Neural cell (in vitro differentiated cells): ENCODE measurements at regions not wholly inside any gene's neighbourhood (a gene's known extent, or its start where the extent isn't known, plus 50 kb on each side); places are given as distances from the start of the nearest gene placed in this dataset.

Experiments used
- H2AFZ ChIP-seq: fragments of 200-600, 300-800 bp; sonication (generic), shearing (Covaris generic); 2 replicates; pipeline ENCODE4 v1.6.0; 2014; ENCODE audit warnings: low read depth, mild to moderate bottlenecking, antibody characterized with exemption, low read length, moderate library complexity
- H3F3A ChIP-seq: fragments of 200-600 bp; shearing (Covaris generic); 2 replicates; pipeline ENCODE4 v1.6.1; 2016; ENCODE audit warnings: mild to moderate bottlenecking, moderate library complexity, mixed read lengths, antibody characterized with exemption, low read length; ENCODE audit not compliant: insufficient read depth, poor library complexity, severe bottlenecking
- H3K27ac ChIP-seq: fragments of 200-600, 300-800 bp; sonication (generic), shearing (Covaris generic); 2 replicates; pipeline ENCODE4 v1.5.1; 2014; ENCODE audit warnings: mild to moderate bottlenecking, low read length, moderate library complexity
- H3K27me3 ChIP-seq: fragments of 300-800, 200-600 bp; sonication (generic), shearing (Covaris generic); 2 replicates; pipeline ENCODE4 v1.6.0; 2014; ENCODE audit warnings: mild to moderate bottlenecking, low read depth, low read length, moderate library complexity; ENCODE audit not compliant: insufficient read depth
- H3K36me3 ChIP-seq: fragments of 300-800, 200-600 bp; sonication (generic), shearing (Covaris generic); 2 replicates; pipeline ENCODE4 v1.5.1; 2014; ENCODE audit warnings: mild to moderate bottlenecking, antibody characterized with exemption, low read length, moderate library complexity; ENCODE audit not compliant: insufficient read depth
- H3K4me2 ChIP-seq: fragments of 300-800, 200-600 bp; sonication (generic), shearing (Covaris generic); 2 replicates; pipeline ENCODE4 v1.6.0; 2014; ENCODE audit warnings: mild to moderate bottlenecking, low read length
- H3K4me3 ChIP-seq: fragments of 300-800, 200-600 bp; sonication (generic), shearing (Covaris generic); 2 replicates; pipeline ENCODE4 v1.5.1; 2014; ENCODE audit warnings: mild to moderate bottlenecking, low read length, moderate library complexity
- H3K79me2 ChIP-seq: fragments of 200-600 bp; shearing (Covaris generic); replicated peaks from 2 replicates; pipeline ENCODE4 v1.6.0; 2014; ENCODE audit warnings: mild to moderate bottlenecking, low read length, moderate library complexity; ENCODE audit not compliant: insufficient read depth
- H3K9ac ChIP-seq: fragments of 300-800, 200-600 bp; sonication (generic), shearing (Covaris generic); 2 replicates; pipeline ENCODE4 v1.6.1; 2016; ENCODE audit warnings: mild to moderate bottlenecking, low read length, mixed read lengths
- H3K9me2 ChIP-seq: fragments of 200-600 bp; shearing (Covaris generic); 2 replicates; pipeline ENCODE4 v1.6.1; 2016; ENCODE audit warnings: mild to moderate bottlenecking, low read length, mixed read lengths; ENCODE audit not compliant: insufficient read depth
- H3K9me3 ChIP-seq: fragments of 200-600, 300-800 bp; sonication (generic), shearing (Covaris generic); 2 replicates; pipeline ENCODE4 v1.6.1; 2016; ENCODE audit warnings: mild to moderate bottlenecking, mixed run types, low read length, moderate library complexity, mixed read lengths
- H4K20me1 ChIP-seq: fragments of 200-600 bp; shearing (Covaris generic); 2 replicates; pipeline ENCODE4 v1.6.1; 2016; ENCODE audit warnings: mild to moderate bottlenecking, mixed run types; ENCODE audit not compliant: insufficient read depth
- EP300 ChIP-seq: fragments of 450-650 bp; conservative IDR thresholded peaks from 2 replicates; pipeline ENCODE4 v1.6.1; 2014; ENCODE audit warnings: antibody characterized with exemption, mild to moderate bottlenecking, moderate library complexity; ENCODE audit not compliant: poor library complexity, severe bottlenecking
- EZH2 ChIP-seq: fragments of 200-600, 300-800 bp; shearing (Covaris generic), sonication (generic); IDR thresholded peaks from 2 replicates; pipeline ENCODE4 v1.6.1; 2014; ENCODE audit warnings: antibody characterized with exemption, low read length, borderline replicate concordance, mild to moderate bottlenecking; ENCODE audit not compliant: insufficient read depth, poor library complexity, severe bottlenecking
- MXI1 ChIP-seq: fragments of 450-650 bp; conservative IDR thresholded peaks from 2 replicates; pipeline ENCODE4 v1.6.1; 2014; ENCODE audit warnings: antibody characterized with exemption, mild to moderate bottlenecking; ENCODE audit not compliant: poor library complexity, severe bottlenecking
- POLR2AphosphoS5 ChIP-seq: IDR thresholded peaks from 2 replicates; pipeline ENCODE4 v1.6.1; 2012
- RAD21 ChIP-seq: fragments of 450-650 bp; conservative IDR thresholded peaks from 2 replicates; pipeline ENCODE4 v1.6.1; 2014; ENCODE audit warnings: antibody characterized with exemption, mild to moderate bottlenecking, moderate library complexity
- SMC3 ChIP-seq: fragments of 450-650 bp; conservative IDR thresholded peaks from 2 replicates; pipeline ENCODE4 v1.6.1; 2014; ENCODE audit warnings: antibody characterized with exemption, mild to moderate bottlenecking, moderate library complexity; ENCODE audit not compliant: poor library complexity
- TAF1 ChIP-seq: IDR thresholded peaks from 2 replicates; pipeline ENCODE4 v1.6.1; 2012; ENCODE audit warnings: low read depth
- TF ChIP-seq, protein P1 (sequence below): fragments of 450-650 bp; IDR thresholded peaks from 2 replicates; pipeline ENCODE4 v1.5.1; 2014; ENCODE audit warnings: antibody characterized with exemption, mild to moderate bottlenecking, moderate library complexity; ENCODE audit not compliant: poor library complexity, severe bottlenecking
- TF ChIP-seq, protein P2 (sequence below): IDR thresholded peaks from 2 replicates; pipeline ENCODE4 v1.6.1; 2012; ENCODE audit warnings: borderline replicate concordance

DNA sequence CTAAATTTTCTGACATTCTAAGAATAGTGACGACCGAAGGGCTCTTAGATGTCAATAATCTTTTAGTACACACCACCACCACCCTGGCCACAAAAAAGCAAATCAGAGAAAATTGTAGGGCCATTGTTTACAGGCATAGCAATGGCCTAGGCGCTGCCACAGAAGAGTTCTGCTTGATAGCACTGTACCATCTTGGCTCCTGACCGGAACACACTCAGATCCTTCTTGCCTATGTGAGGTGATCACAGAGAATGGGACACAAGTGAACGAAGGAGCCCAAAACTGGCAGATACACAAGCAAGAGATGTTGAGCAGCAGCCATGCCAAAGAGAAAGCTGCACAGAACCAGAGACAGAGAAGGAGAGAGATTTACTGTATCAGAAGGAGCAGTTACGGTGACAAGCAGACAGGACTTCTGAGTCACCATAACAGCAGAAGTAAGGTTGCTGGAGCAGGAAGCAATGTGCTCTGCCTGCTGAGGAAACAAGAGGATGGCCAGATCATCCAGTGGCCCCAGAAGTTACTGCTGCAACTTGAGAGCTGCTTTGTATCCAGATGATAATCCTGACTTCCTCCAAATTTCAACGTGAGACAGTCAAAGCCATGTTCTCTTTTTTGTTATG lies 105.2 kb downstream of the SLITRK6 start:
- H3K9me3 ChIP-seq: no peaks in the 10 kb centered on the region
- H3K9ac ChIP-seq: no peak overlapping the region
- H3K4me2 ChIP-seq: no peak overlapping the region
- H3K9me2 ChIP-seq: no peaks in the 10 kb centered on the region
- no peaks in the 10 kb centered on the region for H3F3A ChIP-seq
- H3K27me3 ChIP-seq: no peaks in the 10 kb centered on the region
- no peak overlapping the region for H2AFZ ChIP-seq
- TF ChIP-seq MXI1 (no peak), EZH2 (no peak), SMC3 (no peak), POLR2AphosphoS5 (no peak), TAF1 (no peak), EP300 (no peak), RAD21 (no peak)
- TF ChIP-seq, protein P1, sequence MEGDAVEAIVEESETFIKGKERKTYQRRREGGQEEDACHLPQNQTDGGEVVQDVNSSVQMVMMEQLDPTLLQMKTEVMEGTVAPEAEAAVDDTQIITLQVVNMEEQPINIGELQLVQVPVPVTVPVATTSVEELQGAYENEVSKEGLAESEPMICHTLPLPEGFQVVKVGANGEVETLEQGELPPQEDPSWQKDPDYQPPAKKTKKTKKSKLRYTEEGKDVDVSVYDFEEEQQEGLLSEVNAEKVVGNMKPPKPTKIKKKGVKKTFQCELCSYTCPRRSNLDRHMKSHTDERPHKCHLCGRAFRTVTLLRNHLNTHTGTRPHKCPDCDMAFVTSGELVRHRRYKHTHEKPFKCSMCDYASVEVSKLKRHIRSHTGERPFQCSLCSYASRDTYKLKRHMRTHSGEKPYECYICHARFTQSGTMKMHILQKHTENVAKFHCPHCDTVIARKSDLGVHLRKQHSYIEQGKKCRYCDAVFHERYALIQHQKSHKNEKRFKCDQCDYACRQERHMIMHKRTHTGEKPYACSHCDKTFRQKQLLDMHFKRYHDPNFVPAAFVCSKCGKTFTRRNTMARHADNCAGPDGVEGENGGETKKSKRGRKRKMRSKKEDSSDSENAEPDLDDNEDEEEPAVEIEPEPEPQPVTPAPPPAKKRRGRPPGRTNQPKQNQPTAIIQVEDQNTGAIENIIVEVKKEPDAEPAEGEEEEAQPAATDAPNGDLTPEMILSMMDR: no peak
- TF ChIP-seq, protein P2, sequence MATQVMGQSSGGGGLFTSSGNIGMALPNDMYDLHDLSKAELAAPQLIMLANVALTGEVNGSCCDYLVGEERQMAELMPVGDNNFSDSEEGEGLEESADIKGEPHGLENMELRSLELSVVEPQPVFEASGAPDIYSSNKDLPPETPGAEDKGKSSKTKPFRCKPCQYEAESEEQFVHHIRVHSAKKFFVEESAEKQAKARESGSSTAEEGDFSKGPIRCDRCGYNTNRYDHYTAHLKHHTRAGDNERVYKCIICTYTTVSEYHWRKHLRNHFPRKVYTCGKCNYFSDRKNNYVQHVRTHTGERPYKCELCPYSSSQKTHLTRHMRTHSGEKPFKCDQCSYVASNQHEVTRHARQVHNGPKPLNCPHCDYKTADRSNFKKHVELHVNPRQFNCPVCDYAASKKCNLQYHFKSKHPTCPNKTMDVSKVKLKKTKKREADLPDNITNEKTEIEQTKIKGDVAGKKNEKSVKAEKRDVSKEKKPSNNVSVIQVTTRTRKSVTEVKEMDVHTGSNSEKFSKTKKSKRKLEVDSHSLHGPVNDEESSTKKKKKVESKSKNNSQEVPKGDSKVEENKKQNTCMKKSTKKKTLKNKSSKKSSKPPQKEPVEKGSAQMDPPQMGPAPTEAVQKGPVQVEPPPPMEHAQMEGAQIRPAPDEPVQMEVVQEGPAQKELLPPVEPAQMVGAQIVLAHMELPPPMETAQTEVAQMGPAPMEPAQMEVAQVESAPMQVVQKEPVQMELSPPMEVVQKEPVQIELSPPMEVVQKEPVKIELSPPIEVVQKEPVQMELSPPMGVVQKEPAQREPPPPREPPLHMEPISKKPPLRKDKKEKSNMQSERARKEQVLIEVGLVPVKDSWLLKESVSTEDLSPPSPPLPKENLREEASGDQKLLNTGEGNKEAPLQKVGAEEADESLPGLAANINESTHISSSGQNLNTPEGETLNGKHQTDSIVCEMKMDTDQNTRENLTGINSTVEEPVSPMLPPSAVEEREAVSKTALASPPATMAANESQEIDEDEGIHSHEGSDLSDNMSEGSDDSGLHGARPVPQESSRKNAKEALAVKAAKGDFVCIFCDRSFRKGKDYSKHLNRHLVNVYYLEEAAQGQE: no peak
- no peak overlapping the region for H3K4me3 ChIP-seq
- H4K20me1 ChIP-seq: no peaks in the 10 kb centered on the region
- H3K79me2 ChIP-seq: no peaks in the 10 kb centered on the region
- H3K36me3 ChIP-seq: no peaks in the 10 kb centered on the region
- no peak overlapping the region for H3K27ac ChIP-seq

DNA sequence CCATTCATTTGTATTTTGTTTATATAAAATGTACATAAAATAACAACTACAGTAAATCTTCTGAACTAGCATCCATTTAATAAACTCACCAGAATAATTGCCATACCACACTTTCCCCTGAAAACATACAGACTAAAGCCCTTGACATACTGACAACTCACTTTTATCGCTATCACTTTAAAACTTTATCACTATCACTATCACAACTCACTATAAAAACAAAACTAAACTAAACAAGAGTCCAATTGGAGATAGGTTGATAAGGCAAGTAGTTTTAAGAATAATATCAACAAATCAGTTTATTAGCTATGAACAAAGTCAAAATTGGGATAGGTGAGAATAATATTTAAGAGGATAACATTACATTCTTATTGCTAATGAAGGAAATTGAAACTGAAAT lies 108.9 kb downstream of the SLITRK6 start:
- no peak overlapping the region for H3K4me2 ChIP-seq
- no peak overlapping the region for H3K4me3 ChIP-seq
- no peaks in the 10 kb centered on the region for H3K27me3 ChIP-seq
- no peaks in the 10 kb centered on the region for H3K9me2 ChIP-seq
- no peaks in the 10 kb centered on the region for H4K20me1 ChIP-seq
- TF ChIP-seq EZH2: no peak
- no peak for TF ChIP-seq EP300
- no peak overlapping the region for H2AFZ ChIP-seq
- H3K27ac ChIP-seq: no peak overlapping the region
- H3K9me3 ChIP-seq: no peaks in the 10 kb centered on the region
- no peaks in the 10 kb centered on the region for H3K36me3 ChIP-seq
- no peaks in the 10 kb centered on the region for H3K79me2 ChIP-seq
- H3K9ac ChIP-seq: no peak overlapping the region
- H3F3A ChIP-seq: no peaks in the 10 kb centered on the region

DNA sequence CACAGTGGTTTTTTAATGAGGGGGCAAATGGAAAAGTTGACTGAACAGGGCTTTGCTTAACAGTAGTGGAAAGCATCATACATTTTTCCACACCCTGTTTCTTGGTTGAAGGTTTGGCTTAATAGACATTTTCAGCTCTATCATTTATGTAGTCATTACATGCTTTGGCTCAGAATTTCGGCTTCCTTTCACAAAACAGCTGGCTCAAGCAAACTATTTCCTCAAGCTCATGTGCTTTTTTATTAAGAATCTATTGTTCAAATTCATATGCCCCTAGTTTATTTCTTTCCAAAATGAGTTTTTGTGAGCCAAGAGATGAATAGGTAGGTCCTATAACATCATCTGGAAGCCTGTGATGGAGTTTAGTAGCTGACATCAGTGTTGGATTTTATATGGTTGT lies 113.8 kb downstream of the SLITRK6 start:
- H3K4me3 ChIP-seq: no peak overlapping the region
- no peaks in the 10 kb centered on the region for H3F3A ChIP-seq
- H2AFZ ChIP-seq: no peak overlapping the region
- H3K36me3 ChIP-seq: no peaks in the 10 kb centered on the region
- H3K9me2 ChIP-seq: no peaks in the 10 kb centered on the region
- H3K9me3 ChIP-seq: no peaks in the 10 kb centered on the region
- H3K27ac ChIP-seq: no peak overlapping the region
- no peaks in the 10 kb centered on the region for H3K79me2 ChIP-seq
- TF ChIP-seq TAF1: no peak
- TF ChIP-seq, protein P2: no peak
- no peak for TF ChIP-seq RAD21
- TF ChIP-seq, protein P1: no peak
- no peak for TF ChIP-seq MXI1
- no peak for TF ChIP-seq EP300
- no peak for TF ChIP-seq POLR2AphosphoS5
- TF ChIP-seq SMC3: no peak
- TF ChIP-seq EZH2: no peak
- H3K27me3 ChIP-seq: no peaks in the 10 kb centered on the region
- no peak overlapping the region for H3K9ac ChIP-seq
- H4K20me1 ChIP-seq: no peaks in the 10 kb centered on the region
- no peak overlapping the region for H3K4me2 ChIP-seq
